ENCODE measurements at regions not wholly inside any gene's neighbourhood (a gene's known extent, or its start where the extent isn't known, plus 50 kb on each side); places are given as distances from the start of the nearest gene placed in this dataset.

GRCh38 chr2:20556756-20557155 is 94.1 kb downstream of the HS1BP3 start:
- DNase-seq, result no peak
- in situ Hi-C loops (cut with MboI; ENCODE audit: low pct_unique_long_range_greater_than_20kb, low sequenced_read_pairs), result no loop called here

GRCh38 chr2:20557226-20557625 is 93.7 kb downstream of the HS1BP3 start:
- DNase-seq, result no peak

GRCh38 chr2:20557635-20558034 is 93.3 kb downstream of the HS1BP3 start:
- DNase-seq, result no peak
- in situ Hi-C loops (cut with MboI; ENCODE audit: low pct_unique_long_range_greater_than_20kb, low sequenced_read_pairs), result no loop called here

More at GRCh38 chr2:20557226-20557625, 93.7 kb downstream of the HS1BP3 start:
- in situ Hi-C loops (cut with MboI; ENCODE audit: low pct_unique_long_range_greater_than_20kb, low sequenced_read_pairs), result no loop called here

GRCh38 chr2:20558391-20559150 is 92.3 kb downstream of the HS1BP3 start:
- no peak for DNase-seq
- in situ Hi-C loops (cut with MboI; ENCODE audit: low pct_unique_long_range_greater_than_20kb, low sequenced_read_pairs), result no loop called here

- in situ Hi-C loops (cut with MboI; ENCODE audit: low pct_unique_long_range_greater_than_20kb, low sequenced_read_pairs), result no loop called here
- DNase-seq, result no peak
Measured at GRCh38 chr2:20559277-20559676, 91.6 kb downstream of the HS1BP3 start.

- DNase-seq, result no peak
- in situ Hi-C loops (cut with MboI; ENCODE audit: low pct_unique_long_range_greater_than_20kb, low sequenced_read_pairs), result no loop called here
Measured at GRCh38 chr2:20560011-20560410, 90.9 kb downstream of the HS1BP3 start.

GRCh38 chr2:20560891-20561636 is 89.8 kb downstream of the HS1BP3 start:
- in situ Hi-C loops (cut with MboI; ENCODE audit: low pct_unique_long_range_greater_than_20kb, low sequenced_read_pairs), result no loop called here
- no peak for DNase-seq

- in situ Hi-C loops (cut with MboI; ENCODE audit: low pct_unique_long_range_greater_than_20kb, low sequenced_read_pairs), result no loop called here
- DNase-seq, result no peak
Measured at GRCh38 chr2:20561637-20562454, 89.1 kb downstream of the HS1BP3 start.

- no peak for DNase-seq
- in situ Hi-C loops (cut with MboI; ENCODE audit: low pct_unique_long_range_greater_than_20kb, low sequenced_read_pairs), result no loop called here
Measured at GRCh38 chr2:20562540-20563225, 88.2 kb downstream of the HS1BP3 start.

- in situ Hi-C loops (cut with MboI; ENCODE audit: low pct_unique_long_range_greater_than_20kb, low sequenced_read_pairs), result no loop called here
Measured at GRCh38 chr2:20563251-20563650, 87.6 kb downstream of the HS1BP3 start.

GRCh38 chr2:20563833-20564232 is 87.1 kb downstream of the HS1BP3 start:
- in situ Hi-C loops (cut with MboI; ENCODE audit: low pct_unique_long_range_greater_than_20kb, low sequenced_read_pairs), result no loop called here

More at GRCh38 chr2:20563251-20563650, 87.6 kb downstream of the HS1BP3 start:
- no peak for DNase-seq

GRCh38 chr2:20565101-20565622 is 85.7 kb downstream of the HS1BP3 start:
- in situ Hi-C loops (cut with MboI; ENCODE audit: low pct_unique_long_range_greater_than_20kb, low sequenced_read_pairs), result no loop called here
- no peak for DNase-seq

More at GRCh38 chr2:20563833-20564232, 87.1 kb downstream of the HS1BP3 start:
- DNase-seq, result no peak

GRCh38 chr2:20565623-20566236 is 85.2 kb downstream of the HS1BP3 start:
- DNase-seq, result no peak
- in situ Hi-C loops (cut with MboI; ENCODE audit: low pct_unique_long_range_greater_than_20kb, low sequenced_read_pairs), result no loop called here

GRCh38 chr2:20566331-20566730 is 84.6 kb downstream of the HS1BP3 start:
- in situ Hi-C loops (cut with MboI; ENCODE audit: low pct_unique_long_range_greater_than_20kb, low sequenced_read_pairs), result no loop called here

GRCh38 chr2:20567159-20567925 is 83.6 kb downstream of the HS1BP3 start:
- in situ Hi-C loops (cut with MboI; ENCODE audit: low pct_unique_long_range_greater_than_20kb, low sequenced_read_pairs), result no loop called here
- DNase-seq, result no peak

More at GRCh38 chr2:20566331-20566730, 84.6 kb downstream of the HS1BP3 start:
- DNase-seq, result no peak
